LoVo (cell line): ENCODE measurements at regions not wholly inside any gene's neighbourhood (a gene's known extent, or its start where the extent isn't known, plus 50 kb on each side); places are given as distances from the start of the nearest gene placed in this dataset.
"Not testable (repeated sequence)": the region's sequence is repeated elsewhere in the genome, so short reads cannot be mapped to it uniquely, and the experiment has no call there.

Source experiments
- DNase-seq: peaks from one replicate; pipeline ENCODE4 v3.0.0-alpha.2; 2016; ENCODE audit warnings: low spot score

- DNase-seq: no peak
These were observed 318.6 kb downstream of the PLOD2 start for GRCh38 chr3:145842294-145842902.

- no peak for DNase-seq
These were observed 317.4 kb downstream of the PLOD2 start for GRCh38 chr3:145843561-145843960.

GRCh38 chr3:145849115-145849514, 311.9 kb downstream of the PLOD2 start:
- no peak for DNase-seq

- no peak for DNase-seq
These were observed 306.5 kb downstream of the PLOD2 start for GRCh38 chr3:145854499-145854898.

- no peak for DNase-seq
These were observed 303.0 kb downstream of the PLOD2 start for GRCh38 chr3:145857956-145858355.

- no peak for DNase-seq
These were observed 296.6 kb downstream of the PLOD2 start for GRCh38 chr3:145864336-145864735.

GRCh38 chr3:145865399-145866018, 295.5 kb downstream of the PLOD2 start:
- DNase-seq: no peak

- no peak for DNase-seq
These were observed 291.0 kb downstream of the PLOD2 start for GRCh38 chr3:145869958-145870357.

- no peak for DNase-seq
These were observed 278.5 kb downstream of the PLOD2 start for GRCh38 chr3:145882436-145882835.

GRCh38 chr3:145889730-145890129, 271.3 kb downstream of the PLOD2 start:
- DNase-seq: no peak

GRCh38 chr3:145892869-145893268, 268.1 kb downstream of the PLOD2 start:
- DNase-seq: no peak

- no peak for DNase-seq
These were observed 267.7 kb downstream of the PLOD2 start for GRCh38 chr3:145893331-145893730.

GRCh38 chr3:145898487-145898886, 262.5 kb downstream of the PLOD2 start:
- no peak for DNase-seq

GRCh38 chr3:145899241-145899640, 261.7 kb downstream of the PLOD2 start:
- no peak for DNase-seq

- no peak for DNase-seq
These were observed 260.7 kb downstream of the PLOD2 start for GRCh38 chr3:145900056-145900829.

GRCh38 chr3:145902166-145902565, 258.8 kb downstream of the PLOD2 start:
- DNase-seq: no peak

GRCh38 chr3:145903472-145904013, 257.4 kb downstream of the PLOD2 start:
- DNase-seq: no peak

GRCh38 chr3:145904138-145904537, 256.8 kb downstream of the PLOD2 start:
- DNase-seq: no peak

GRCh38 chr3:145906301-145906700, 254.7 kb downstream of the PLOD2 start:
- DNase-seq: no peak

- DNase-seq: no peak
These were observed 254.2 kb downstream of the PLOD2 start for GRCh38 chr3:145906755-145907154.

- DNase-seq: no peak
These were observed 250.0 kb downstream of the PLOD2 start for GRCh38 chr3:145911016-145911415.

- DNase-seq: no peak
These were observed 245.2 kb downstream of the PLOD2 start for GRCh38 chr3:145915787-145916186.

GRCh38 chr3:145927736-145928135, 233.2 kb downstream of the PLOD2 start:
- DNase-seq: not testable (repeated sequence)
